NB4 (cell line): ENCODE measurements at regions not wholly inside any gene's neighbourhood (a gene's known extent, or its start where the extent isn't known, plus 50 kb on each side); places are given as distances from the start of the nearest gene placed in this dataset.

Experiments
- MAX ChIP-seq: IDR thresholded peaks from 2 replicates; pipeline ENCODE4 v1.6.1; 2011; ENCODE audit warnings: low read depth, low read length
- TF ChIP-seq, protein P1 (sequence below): IDR thresholded peaks from one replicate; pipeline ENCODE4 v1.5.1; 2012; ENCODE audit warnings: low read depth, low read length

DNA sequence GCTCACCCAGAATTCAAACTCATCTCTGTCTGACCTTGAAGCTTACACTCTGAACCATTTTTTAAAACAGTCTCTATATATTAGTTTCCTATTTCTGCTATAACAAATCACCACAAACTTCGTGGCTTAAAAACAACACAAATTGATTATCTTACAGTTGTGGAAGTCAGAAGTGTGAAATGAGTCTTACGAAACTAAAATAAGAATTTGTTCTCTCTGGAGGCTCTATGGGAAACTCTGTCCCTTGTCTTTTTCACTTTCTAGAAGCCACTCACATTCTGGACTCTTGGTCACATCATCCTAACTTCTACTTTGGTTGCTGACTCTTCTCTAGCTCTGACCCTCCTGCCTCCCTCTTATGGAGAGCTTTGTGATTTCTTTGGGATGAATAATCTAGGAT lies 429.3 kb upstream of the THBS1 start:
- no peak for TF ChIP-seq MAX
- TF ChIP-seq, protein P1, sequence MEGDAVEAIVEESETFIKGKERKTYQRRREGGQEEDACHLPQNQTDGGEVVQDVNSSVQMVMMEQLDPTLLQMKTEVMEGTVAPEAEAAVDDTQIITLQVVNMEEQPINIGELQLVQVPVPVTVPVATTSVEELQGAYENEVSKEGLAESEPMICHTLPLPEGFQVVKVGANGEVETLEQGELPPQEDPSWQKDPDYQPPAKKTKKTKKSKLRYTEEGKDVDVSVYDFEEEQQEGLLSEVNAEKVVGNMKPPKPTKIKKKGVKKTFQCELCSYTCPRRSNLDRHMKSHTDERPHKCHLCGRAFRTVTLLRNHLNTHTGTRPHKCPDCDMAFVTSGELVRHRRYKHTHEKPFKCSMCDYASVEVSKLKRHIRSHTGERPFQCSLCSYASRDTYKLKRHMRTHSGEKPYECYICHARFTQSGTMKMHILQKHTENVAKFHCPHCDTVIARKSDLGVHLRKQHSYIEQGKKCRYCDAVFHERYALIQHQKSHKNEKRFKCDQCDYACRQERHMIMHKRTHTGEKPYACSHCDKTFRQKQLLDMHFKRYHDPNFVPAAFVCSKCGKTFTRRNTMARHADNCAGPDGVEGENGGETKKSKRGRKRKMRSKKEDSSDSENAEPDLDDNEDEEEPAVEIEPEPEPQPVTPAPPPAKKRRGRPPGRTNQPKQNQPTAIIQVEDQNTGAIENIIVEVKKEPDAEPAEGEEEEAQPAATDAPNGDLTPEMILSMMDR: no peak
